ENCODE measurements at regions not wholly inside any gene's neighbourhood (a gene's known extent, or its start where the extent isn't known, plus 50 kb on each side); places are given as distances from the start of the nearest gene placed in this dataset.

- no peak for TF ChIP-seq POLR2AphosphoS5 (IDR thresholded peaks at IDR 0.05)
- no peak for TF ChIP-seq CTCF (IDR thresholded peaks at IDR 0.05)
- no peak for TF ChIP-seq POLR2A (IDR thresholded peaks at IDR 0.05)
Observed at GRCh38 chr5:159817262-159818029, 98.8 kb upstream of the ADRA1B start.

Measured in breast epithelium (tissue), 3 donors.